ENCODE measurements at regions not wholly inside any gene's neighbourhood (a gene's known extent, or its start where the extent isn't known, plus 50 kb on each side); places are given as distances from the start of the nearest gene placed in this dataset.

GRCh38 chr14:82492157-82492556, 958.5 kb upstream of the SEL1L start:
- no peak for DNase-seq

- DNase-seq, result no peak
Observed at GRCh38 chr14:82500222-82500621, 966.6 kb upstream of the SEL1L start.

- DNase-seq, result no peak
Observed at GRCh38 chr14:82501554-82501953, 967.9 kb upstream of the SEL1L start.

- no peak for DNase-seq
Observed at GRCh38 chr14:82502043-82502442, 968.4 kb upstream of the SEL1L start.

- no peak for DNase-seq
Observed at GRCh38 chr14:82504894-82505293, 971.2 kb upstream of the SEL1L start.

GRCh38 chr14:82510007-82510406, 976.4 kb upstream of the SEL1L start:
- no peak for DNase-seq

- no peak for DNase-seq
Observed at GRCh38 chr14:82511399-82511798, 977.7 kb upstream of the SEL1L start.

- DNase-seq, result no peak
Observed at GRCh38 chr14:82520765-82521164, 987.1 kb upstream of the SEL1L start.

GRCh38 chr14:82521191-82521590, 987.5 kb upstream of the SEL1L start:
- no peak for DNase-seq

- no peak for DNase-seq
Observed at GRCh38 chr14:82528016-82528415, 994.4 kb upstream of the SEL1L start.

- DNase-seq, result no peak
Observed at GRCh38 chr14:82533351-82533750, 999.7 kb upstream of the SEL1L start.

GRCh38 chr14:82536566-82536965, 1002.9 kb upstream of the SEL1L start:
- no peak for DNase-seq

- DNase-seq, result no peak
Observed at GRCh38 chr14:82537831-82538230, 1004.2 kb upstream of the SEL1L start.

- DNase-seq, result no peak
Observed at GRCh38 chr14:82546401-82546800, 1012.7 kb upstream of the SEL1L start.

GRCh38 chr14:82549306-82549990, 1015.8 kb upstream of the SEL1L start:
- no peak for DNase-seq

- DNase-seq, result no peak
Observed at GRCh38 chr14:82562881-82563280, 1029.2 kb upstream of the SEL1L start.

GRCh38 chr14:82565825-82566224, 1032.2 kb upstream of the SEL1L start:
- DNase-seq, result no peak

- no peak for DNase-seq
Observed at GRCh38 chr14:82587226-82587625, 1053.6 kb upstream of the SEL1L start.

- DNase-seq, result no peak
Observed at GRCh38 chr14:82595466-82595865, 1061.8 kb upstream of the SEL1L start.

GRCh38 chr14:82602794-82603193, 1069.1 kb upstream of the SEL1L start:
- no peak for DNase-seq

GRCh38 chr14:82604819-82605218, 1071.2 kb upstream of the SEL1L start:
- no peak for DNase-seq

GRCh38 chr14:82621881-82622450, 1088.3 kb upstream of the SEL1L start:
- no peak for DNase-seq

GRCh38 chr14:82626156-82627066, 1092.8 kb upstream of the SEL1L start:
- DNase-seq, result no peak

GRCh38 chr14:82635915-82636314, 1102.3 kb upstream of the SEL1L start:
- no peak for DNase-seq
